ENCODE measurements at regions not wholly inside any gene's neighbourhood (a gene's known extent, or its start where the extent isn't known, plus 50 kb on each side); places are given as distances from the start of the nearest gene placed in this dataset.

DNA sequence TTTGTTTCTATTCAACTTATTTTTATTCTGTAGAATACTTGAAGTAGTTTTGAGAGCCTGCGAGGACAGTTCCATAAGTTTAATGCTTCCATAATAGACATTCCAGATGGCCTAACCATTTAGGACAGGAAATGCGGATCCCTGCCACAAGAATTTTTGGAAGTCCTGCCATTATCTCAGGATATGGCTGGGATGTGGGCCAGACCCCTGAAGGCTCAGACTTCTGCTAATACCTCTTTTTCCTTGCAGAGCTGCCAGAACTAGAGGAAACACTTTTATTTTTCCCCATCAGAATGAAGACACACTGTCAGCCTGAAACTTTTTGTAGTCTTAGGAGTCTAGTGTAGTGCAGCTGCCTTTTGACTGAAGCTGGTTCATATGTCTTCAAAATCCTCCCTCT lies 806.5 kb downstream of the TDRD15 start:
- no TSS peak for BruUV-seq (replicated peaks)
- ATAC-seq = no peak
- in situ Hi-C loops (cut with HindIII; ENCODE audit: low pct_unique_long_range_greater_than_20kb, low sequenced_read_pairs) = no loop called here
- H3K27me3 ChIP-seq (ENCODE audit: control insufficient read depth, insufficient read depth, low read length) = no peaks in the 10 kb centered on the region
- intact Hi-C loops (cut with micrococcal nuclease; ENCODE audit: unreplicated experiment) = no loop called here
- TF ChIP-seq, protein P1, sequence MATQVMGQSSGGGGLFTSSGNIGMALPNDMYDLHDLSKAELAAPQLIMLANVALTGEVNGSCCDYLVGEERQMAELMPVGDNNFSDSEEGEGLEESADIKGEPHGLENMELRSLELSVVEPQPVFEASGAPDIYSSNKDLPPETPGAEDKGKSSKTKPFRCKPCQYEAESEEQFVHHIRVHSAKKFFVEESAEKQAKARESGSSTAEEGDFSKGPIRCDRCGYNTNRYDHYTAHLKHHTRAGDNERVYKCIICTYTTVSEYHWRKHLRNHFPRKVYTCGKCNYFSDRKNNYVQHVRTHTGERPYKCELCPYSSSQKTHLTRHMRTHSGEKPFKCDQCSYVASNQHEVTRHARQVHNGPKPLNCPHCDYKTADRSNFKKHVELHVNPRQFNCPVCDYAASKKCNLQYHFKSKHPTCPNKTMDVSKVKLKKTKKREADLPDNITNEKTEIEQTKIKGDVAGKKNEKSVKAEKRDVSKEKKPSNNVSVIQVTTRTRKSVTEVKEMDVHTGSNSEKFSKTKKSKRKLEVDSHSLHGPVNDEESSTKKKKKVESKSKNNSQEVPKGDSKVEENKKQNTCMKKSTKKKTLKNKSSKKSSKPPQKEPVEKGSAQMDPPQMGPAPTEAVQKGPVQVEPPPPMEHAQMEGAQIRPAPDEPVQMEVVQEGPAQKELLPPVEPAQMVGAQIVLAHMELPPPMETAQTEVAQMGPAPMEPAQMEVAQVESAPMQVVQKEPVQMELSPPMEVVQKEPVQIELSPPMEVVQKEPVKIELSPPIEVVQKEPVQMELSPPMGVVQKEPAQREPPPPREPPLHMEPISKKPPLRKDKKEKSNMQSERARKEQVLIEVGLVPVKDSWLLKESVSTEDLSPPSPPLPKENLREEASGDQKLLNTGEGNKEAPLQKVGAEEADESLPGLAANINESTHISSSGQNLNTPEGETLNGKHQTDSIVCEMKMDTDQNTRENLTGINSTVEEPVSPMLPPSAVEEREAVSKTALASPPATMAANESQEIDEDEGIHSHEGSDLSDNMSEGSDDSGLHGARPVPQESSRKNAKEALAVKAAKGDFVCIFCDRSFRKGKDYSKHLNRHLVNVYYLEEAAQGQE (IDR thresholded peaks at IDR 0.05; ENCODE audit: insufficient read depth in 1 of 2, low read depth in 2 of 2, low read length in 1 of 2) = no peak
- TF ChIP-seq POLR2AphosphoS5 (IDR thresholded peaks at IDR 0.05; ENCODE audit: low read depth, low read length) (no peak), TCF7L2 (IDR thresholded peaks at IDR 0.05; ENCODE audit: low read depth, low read length) (no peak), SIN3A (IDR thresholded peaks at IDR 0.05; ENCODE audit: borderline replicate concordance, insufficient read depth, low read depth, low read length) (no peak)
- TF ChIP-seq, protein P2, sequence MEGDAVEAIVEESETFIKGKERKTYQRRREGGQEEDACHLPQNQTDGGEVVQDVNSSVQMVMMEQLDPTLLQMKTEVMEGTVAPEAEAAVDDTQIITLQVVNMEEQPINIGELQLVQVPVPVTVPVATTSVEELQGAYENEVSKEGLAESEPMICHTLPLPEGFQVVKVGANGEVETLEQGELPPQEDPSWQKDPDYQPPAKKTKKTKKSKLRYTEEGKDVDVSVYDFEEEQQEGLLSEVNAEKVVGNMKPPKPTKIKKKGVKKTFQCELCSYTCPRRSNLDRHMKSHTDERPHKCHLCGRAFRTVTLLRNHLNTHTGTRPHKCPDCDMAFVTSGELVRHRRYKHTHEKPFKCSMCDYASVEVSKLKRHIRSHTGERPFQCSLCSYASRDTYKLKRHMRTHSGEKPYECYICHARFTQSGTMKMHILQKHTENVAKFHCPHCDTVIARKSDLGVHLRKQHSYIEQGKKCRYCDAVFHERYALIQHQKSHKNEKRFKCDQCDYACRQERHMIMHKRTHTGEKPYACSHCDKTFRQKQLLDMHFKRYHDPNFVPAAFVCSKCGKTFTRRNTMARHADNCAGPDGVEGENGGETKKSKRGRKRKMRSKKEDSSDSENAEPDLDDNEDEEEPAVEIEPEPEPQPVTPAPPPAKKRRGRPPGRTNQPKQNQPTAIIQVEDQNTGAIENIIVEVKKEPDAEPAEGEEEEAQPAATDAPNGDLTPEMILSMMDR (IDR thresholded peaks at IDR 0.05) = no peak
- H3K9me3 ChIP-seq (ENCODE audit: control insufficient read depth, insufficient read depth, low read depth, low read length) = no peaks in the 10 kb centered on the region
- no peaks in the 10 kb centered on the region for H3K36me3 ChIP-seq (ENCODE audit: control insufficient read depth, insufficient read depth, low read length)
- ChIA-PET CTCF (no interaction called here), POLR2A (no interaction called here)
- no peak overlapping the region for H3K27ac ChIP-seq (ENCODE audit: low read length)
- no peak for DNase-seq (ENCODE audit: low read depth, low spot score)
- H3K4me1 ChIP-seq (ENCODE audit: control insufficient read depth, insufficient read depth, low read length) = no peaks in the 10 kb centered on the region
- no peak overlapping the region for H3K4me3 ChIP-seq (ENCODE audit: low read depth in 2 of 2, low read length in 2 of 2)

DNA sequence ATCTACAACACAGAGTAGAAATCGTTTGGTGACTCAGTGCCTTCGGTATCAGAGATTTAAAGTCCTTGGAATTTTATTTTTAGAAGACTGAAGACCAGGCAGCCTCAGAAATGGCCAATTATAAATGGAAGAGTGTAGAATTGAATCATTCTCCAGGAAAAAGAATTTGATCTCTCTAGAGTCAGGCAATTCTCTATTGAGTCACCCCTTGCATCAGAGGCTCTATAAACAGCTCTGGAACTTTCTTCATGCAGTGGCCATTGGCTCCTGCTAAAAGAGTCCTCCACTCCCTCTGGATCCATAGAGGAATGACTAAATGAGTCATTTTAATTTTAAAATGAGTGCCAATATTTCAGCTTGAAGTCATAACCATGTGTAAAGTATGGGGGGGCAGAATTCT lies 816.2 kb downstream of the TDRD15 start:
- Histone ChIP-seq H3K9me3 (ENCODE audit: control insufficient read depth, insufficient read depth, low read depth, low read length) (no peaks in the 10 kb centered on the region), H3K27ac (ENCODE audit: low read length) (no peak overlapping the region), H3K27me3 (ENCODE audit: control insufficient read depth, insufficient read depth, low read length) (no peaks in the 10 kb centered on the region), H3K4me3 (ENCODE audit: low read depth in 2 of 2, low read length in 2 of 2) (no peak overlapping the region), H3K4me1 (ENCODE audit: control insufficient read depth, insufficient read depth, low read length) (no peaks in the 10 kb centered on the region), H3K36me3 (ENCODE audit: control insufficient read depth, insufficient read depth, low read length) (no peaks in the 10 kb centered on the region)
- ChIA-PET CTCF (no interaction called here), POLR2A (no interaction called here)
- in situ Hi-C loops (cut with HindIII; ENCODE audit: low pct_unique_long_range_greater_than_20kb, low sequenced_read_pairs) (no loop called here), intact Hi-C loops (cut with micrococcal nuclease; ENCODE audit: unreplicated experiment) (no loop called here)
- ATAC-seq = no peak
- no peak for TF ChIP-seq SIN3A (IDR thresholded peaks at IDR 0.05; ENCODE audit: borderline replicate concordance, insufficient read depth, low read depth, low read length)
- TF ChIP-seq, protein P2 (IDR thresholded peaks at IDR 0.05) = no peak
- no peak for TF ChIP-seq POLR2AphosphoS5 (IDR thresholded peaks at IDR 0.05; ENCODE audit: low read depth, low read length)
- TF ChIP-seq, protein P1 (IDR thresholded peaks at IDR 0.05; ENCODE audit: insufficient read depth in 1 of 2, low read depth in 2 of 2, low read length in 1 of 2) = no peak
- no peak for TF ChIP-seq TCF7L2 (IDR thresholded peaks at IDR 0.05; ENCODE audit: low read depth, low read length)
- no TSS peak for BruUV-seq (replicated peaks)
- DNase-seq (ENCODE audit: low read depth, low spot score) = no peak

Measured in Panc1 (cell line).